NB4 (cell line): ENCODE measurements at regions not wholly inside any gene's neighbourhood (a gene's known extent, or its start where the extent isn't known, plus 50 kb on each side); places are given as distances from the start of the nearest gene placed in this dataset.
A peak's percentile ranks its signal among the peaks of the same experiment; 100 is the strongest.
"Not testable (repeated sequence)": the region's sequence is repeated elsewhere in the genome, so short reads cannot be mapped to it uniquely, and the experiment has no call there.

Source experiments
- DNase-seq: peaks from one replicate; pipeline ENCODE4 v3.0.0; 2010; ENCODE audit warnings: low read depth
- H3K4me3 ChIP-seq: one replicate; pipeline ENCODE4 v1.5.1; 2011; ENCODE audit warnings: mild to moderate bottlenecking, low read depth, low read length, moderate library complexity
- CTCF ChIP-seq: IDR thresholded peaks from one replicate; pipeline ENCODE4 v1.5.1; 2012; ENCODE audit warnings: low read depth, low read length
- MAX ChIP-seq: IDR thresholded peaks from 2 replicates; pipeline ENCODE4 v1.6.1; 2011; ENCODE audit warnings: low read depth, low read length
- MYC ChIP-seq: IDR thresholded peaks from 2 replicates; pipeline ENCODE4 v1.6.1; 2011; ENCODE audit warnings: low read depth, low read length
- POLR2A ChIP-seq: IDR thresholded peaks from 2 replicates; pipeline ENCODE4 v1.6.1; 2011; ENCODE audit warnings: mild to moderate bottlenecking; ENCODE audit not compliant: insufficient read length; ENCODE audit errors: extremely low read depth

GRCh38 chr2:144642856-144643255 lies 122.9 kb upstream of the ZEB2 start:
- H3K4me3 ChIP-seq = no peak overlapping the region
- TF ChIP-seq POLR2A (no peak), CTCF (no peak), MAX (no peak), MYC (no peak)
- DNase-seq = no peak

- TF ChIP-seq MYC = peak; percentile 25; the same call in 1 of the 2 replicates
- TF ChIP-seq CTCF = no peak
- no peak overlapping the region for H3K4me3 ChIP-seq
- no peak for DNase-seq
Observed at GRCh38 chr2:144642131-144642530, 122.2 kb upstream of the ZEB2 start.

GRCh38 chr2:144638250-144638649 lies 118.3 kb upstream of the ZEB2 start:
- not testable (repeated sequence) for DNase-seq, H3K4me3 ChIP-seq

GRCh38 chr2:144636860-144637259 lies 116.9 kb upstream of the ZEB2 start:
- DNase-seq = not testable (repeated sequence)

GRCh38 chr2:144632809-144633208 lies 112.9 kb upstream of the ZEB2 start:
- no peak for DNase-seq
- no peak overlapping the region for H3K4me3 ChIP-seq
- TF ChIP-seq MYC (no peak), POLR2A (no peak), MAX (no peak), CTCF (no peak)

More at GRCh38 chr2:144636860-144637259, 116.9 kb upstream of the ZEB2 start:
- H3K4me3 ChIP-seq = not testable (repeated sequence)

- no peak overlapping the region for H3K4me3 ChIP-seq
Observed at GRCh38 chr2:144631636-144632035, 111.7 kb upstream of the ZEB2 start.

More at GRCh38 chr2:144631636-144632035, 111.7 kb upstream of the ZEB2 start:
- TF ChIP-seq MAX = no peak
- TF ChIP-seq POLR2A = no peak
- TF ChIP-seq CTCF = no peak
- no peak for TF ChIP-seq MYC
- no peak for DNase-seq
